B cell (primary cell): ENCODE measurements at regions not wholly inside any gene's neighbourhood (a gene's known extent, or its start where the extent isn't known, plus 50 kb on each side); places are given as distances from the start of the nearest gene placed in this dataset.
"Not testable (repeated sequence)": the region's sequence is repeated elsewhere in the genome, so short reads cannot be mapped to it uniquely, and the experiment has no call there.

Source experiments
- ATAC-seq: fragments of 200-7000 bp; cut with Tn5 transposase; one replicate; pipeline ENCODE4 v1.10.0; 2021; ENCODE audit warnings: low read depth, mild to moderate bottlenecking, moderate number of reproducible peaks, moderate library complexity
- CTCF ChIA-PET: fragments of 350-600 bp; sonication (Branson Sonifier 250); formaldehyde crosslinking; loops from one replicate; lab custom pipeline; 2021; ENCODE audit warnings: antibody characterized with exemption, inconsistent platforms; lab: Charles Lee
- POLR2A ChIA-PET: fragments of 350-600 bp; sonication (Branson Sonifier 250); formaldehyde crosslinking; loops from one replicate; lab custom pipeline; 2021; ENCODE audit warnings: antibody characterized with exemption; lab: Charles Lee
- DNase-seq: peaks from one replicate; pipeline ENCODE4 v3.0.0; 2013
- H2AFZ ChIP-seq: 2 replicates; pipeline ENCODE4 v1.6.1; 2012; ENCODE audit warnings: mild to moderate bottlenecking, low read depth, low read length; ENCODE audit not compliant: insufficient read depth, poor library complexity, severe bottlenecking
- H3K27ac ChIP-seq, 2 donors: 1 replicate in 1 of 2; 2 replicates in 1 of 2; pipeline ENCODE4 v1.5.1; 2012 to 2013; ENCODE audit warnings: low read length in 2 of 2, mild to moderate bottlenecking in 2 of 2, moderate library complexity in 1 of 2
- H3K27me3 ChIP-seq, 4 experiments: fragments of 200-600 bp in 1 of 4; sonication (generic) in 1 of 4; replicated peaks in 1 of 4; 1 replicate in 2 of 4; 2 replicates in 2 of 4; pipeline versions ENCODE4 v1.6.1 to v1.7.0; 2013 to 2016; ENCODE audit warnings: low read length in 3 of 4, mild to moderate bottlenecking in 2 of 4, mixed read lengths in 1 of 4, moderate library complexity in 1 of 4; ENCODE audit not compliant: insufficient read depth in 4 of 4, control insufficient read depth in 3 of 4; ENCODE audit errors: control extremely low read depth in 1 of 4
- H3K36me3 ChIP-seq, 2 experiments: replicated peaks in 1 of 2; 1 replicate in 1 of 2; 2 replicates in 1 of 2; pipeline versions ENCODE4 v1.6.1 to v1.7.1; 2013; ENCODE audit warnings: low read length in 1 of 2; ENCODE audit not compliant: insufficient read depth in 2 of 2, control insufficient read depth in 1 of 2; ENCODE audit errors: control extremely low read depth in 1 of 2, extremely low read depth in 1 of 2
- H3K4me1 ChIP-seq, 2 donors: fragments of 200-600 bp in 1 of 2; sonication (generic) in 1 of 2; 1 replicate in 1 of 2; 2 replicates in 1 of 2; pipeline versions ENCODE4 v1.5.1 to v1.6.1; 2013 to 2017; ENCODE audit warnings: low read length in 2 of 2; ENCODE audit not compliant: control insufficient read depth in 2 of 2, insufficient read depth in 2 of 2
- H3K4me2 ChIP-seq: replicated peaks from 2 replicates; pipeline ENCODE3; 2012; ENCODE audit warnings: mild to moderate bottlenecking, low read depth, low read length; ENCODE audit not compliant: poor library complexity, severe bottlenecking
- H3K4me3 ChIP-seq, 5 experiments: fragments of 200-600 bp in 1 of 5; sonication (generic) in 1 of 5; 1 replicate in 3 of 5; 2 replicates in 2 of 5; pipeline versions ENCODE4 v1.5.1 to v1.7.0; 2011 to 2016; ENCODE audit warnings: low read length in 4 of 5, mild to moderate bottlenecking in 4 of 5, low read depth in 2 of 5, control low read depth in 1 of 5, moderate library complexity in 1 of 5; ENCODE audit not compliant: insufficient read depth in 1 of 5; ENCODE audit errors: control extremely low read depth in 1 of 5, extremely low read depth in 1 of 5
- H3K79me2 ChIP-seq: fragments of 200-600 bp; sonication (generic); one replicate; pipeline ENCODE4 v1.6.0; 2016; ENCODE audit warnings: low read length; ENCODE audit not compliant: control insufficient read depth, insufficient read depth
- H3K9ac ChIP-seq: fragments of 200-600 bp; sonication (generic); 2 replicates; pipeline ENCODE4 v1.6.1; 2017; ENCODE audit warnings: mild to moderate bottlenecking, low read length, moderate library complexity
- H3K9me3 ChIP-seq, 3 donors: one replicate each; pipeline versions ENCODE4 v1.6.1 to v1.7.1; 2013; ENCODE audit warnings: low read length in 2 of 3; ENCODE audit not compliant: control insufficient read depth in 2 of 3, insufficient read depth in 1 of 3; ENCODE audit errors: control extremely low read depth in 1 of 3
- H4K20me1 ChIP-seq: 2 replicates; pipeline ENCODE4 v1.6.0; 2012; ENCODE audit warnings: mild to moderate bottlenecking, low read length; ENCODE audit not compliant: insufficient read depth, control insufficient read depth, poor library complexity, severe bottlenecking
- H3K27ac Mint-ChIP-seq: one replicate; pipeline ENCODE4 v1.8.0; 2021; ENCODE audit warnings: mixed read lengths
- H3K27me3 Mint-ChIP-seq: one replicate; pipeline ENCODE4 v1.8.0; 2021; ENCODE audit warnings: mixed read lengths
- H3K4me1 Mint-ChIP-seq: one replicate; pipeline ENCODE4 v1.8.0; 2021; ENCODE audit warnings: mixed read lengths
- H3K4me3 Mint-ChIP-seq: one replicate; pipeline ENCODE4 v1.8.0; 2021; ENCODE audit warnings: mixed read lengths
- H3K9me3 Mint-ChIP-seq: one replicate; pipeline ENCODE4 v1.8.0; 2022; ENCODE audit warnings: mixed read lengths; ENCODE audit not compliant: insufficient read depth
- EZH2 ChIP-seq: IDR thresholded peaks from 2 replicates; pipeline ENCODE4 v1.6.1; 2012; ENCODE audit warnings: borderline replicate concordance, low read depth, mild to moderate bottlenecking, moderate library complexity, low read length; ENCODE audit not compliant: insufficient read depth, poor library complexity, severe bottlenecking
- WGBS: methylation state at CpG from one replicate; pipeline ENCODE4 v1.1.5; 2013; ENCODE audit warnings: missing lambda C conversion rate; ENCODE audit not compliant: insufficient coverage; 5-methylcytosine and 5-hydroxymethylcytosine counted together
- intact Hi-C: fragments of 100-400 bp; cut with micrococcal nuclease; formaldehyde crosslinking; loops from one replicate; pipeline ENCODE4 v1.10.0; 2022
- TF ChIP-seq, protein P1 (sequence below): fragments of 200-600 bp; IDR thresholded peaks from one replicate; pipeline ENCODE4 v1.8.0; 2022; ENCODE audit warnings: antibody characterized with exemption, mild to moderate bottlenecking

DNA sequence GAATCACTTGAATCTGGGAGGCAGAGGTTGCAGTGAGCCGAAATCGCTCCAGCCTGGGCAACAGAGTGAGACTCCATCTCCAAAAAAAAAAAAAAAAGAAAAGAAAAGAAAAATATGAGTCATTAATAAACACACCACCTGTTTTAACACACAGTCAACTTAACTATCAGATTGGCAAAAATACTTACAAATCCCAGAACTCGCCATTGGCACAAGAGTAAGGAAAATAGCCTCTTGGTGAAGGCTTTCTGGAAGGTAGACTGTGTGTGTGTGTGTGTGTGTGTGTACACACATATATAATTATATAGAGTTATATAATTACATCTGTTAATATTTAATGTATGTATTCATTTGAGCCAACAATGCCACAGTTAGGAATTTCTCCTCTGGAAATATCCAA is 63.7 kb upstream of the UXS1 start:
- no peak overlapping the region for H2AFZ ChIP-seq
- H3K4me1 Mint-ChIP-seq = peaks cover 2% of the 10 kb centered on the region
- TF ChIP-seq, protein P1, sequence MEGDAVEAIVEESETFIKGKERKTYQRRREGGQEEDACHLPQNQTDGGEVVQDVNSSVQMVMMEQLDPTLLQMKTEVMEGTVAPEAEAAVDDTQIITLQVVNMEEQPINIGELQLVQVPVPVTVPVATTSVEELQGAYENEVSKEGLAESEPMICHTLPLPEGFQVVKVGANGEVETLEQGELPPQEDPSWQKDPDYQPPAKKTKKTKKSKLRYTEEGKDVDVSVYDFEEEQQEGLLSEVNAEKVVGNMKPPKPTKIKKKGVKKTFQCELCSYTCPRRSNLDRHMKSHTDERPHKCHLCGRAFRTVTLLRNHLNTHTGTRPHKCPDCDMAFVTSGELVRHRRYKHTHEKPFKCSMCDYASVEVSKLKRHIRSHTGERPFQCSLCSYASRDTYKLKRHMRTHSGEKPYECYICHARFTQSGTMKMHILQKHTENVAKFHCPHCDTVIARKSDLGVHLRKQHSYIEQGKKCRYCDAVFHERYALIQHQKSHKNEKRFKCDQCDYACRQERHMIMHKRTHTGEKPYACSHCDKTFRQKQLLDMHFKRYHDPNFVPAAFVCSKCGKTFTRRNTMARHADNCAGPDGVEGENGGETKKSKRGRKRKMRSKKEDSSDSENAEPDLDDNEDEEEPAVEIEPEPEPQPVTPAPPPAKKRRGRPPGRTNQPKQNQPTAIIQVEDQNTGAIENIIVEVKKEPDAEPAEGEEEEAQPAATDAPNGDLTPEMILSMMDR = no peak
- TF ChIP-seq EZH2 = no peak
- WGBS = no CpG with 5 or more reads among the region's 3 CpGs
- no peaks in the 10 kb centered on the region for H3K4me1 ChIP-seq
- ChIA-PET CTCF (no interaction called here), POLR2A (no interaction called here)
- H3K9me3 ChIP-seq = no peaks in the 10 kb centered on the region
- H3K27ac Mint-ChIP-seq = no peak overlapping the region
- no peak overlapping the region for H3K27ac ChIP-seq
- H3K4me3 Mint-ChIP-seq = no peak overlapping the region
- H3K27me3 Mint-ChIP-seq = peaks cover 9% of the 10 kb centered on the region
- no peak overlapping the region for H3K9ac ChIP-seq
- no peak for DNase-seq
- no peak overlapping the region for H3K4me2 ChIP-seq
- H3K4me3 ChIP-seq = no peak overlapping the region
- H3K79me2 ChIP-seq = no peaks in the 10 kb centered on the region
- no peaks in the 10 kb centered on the region for H3K9me3 Mint-ChIP-seq
- ATAC-seq = no peak
- peaks cover 0 to 2% (median 0%) of the 10 kb centered on the region in 4 experiments for H3K27me3 ChIP-seq
- H4K20me1 ChIP-seq = no peaks in the 10 kb centered on the region
- intact Hi-C loops = no loop called here
- no peaks in the 10 kb centered on the region for H3K36me3 ChIP-seq

GRCh38 chr2:106257135-106257534 is 63.0 kb upstream of the UXS1 start:
- no peaks in the 10 kb centered on the region for H3K4me1 Mint-ChIP-seq
- Histone ChIP-seq H3K27me3 (peaks cover 0 to 2% (median 0%) of the 10 kb centered on the region in 4 experiments), H3K79me2 (no peaks in the 10 kb centered on the region), H3K9ac (no peak overlapping the region), H3K36me3 (no peaks in the 10 kb centered on the region), H3K27ac (no peak overlapping the region), H4K20me1 (no peaks in the 10 kb centered on the region), H2AFZ (no peak overlapping the region), H3K4me1 (no peaks in the 10 kb centered on the region), H3K4me3 (no peak overlapping the region), H3K4me2 (no peak overlapping the region), H3K9me3 (no peaks in the 10 kb centered on the region)
- ATAC-seq (no peak), DNase-seq (no peak)
- ChIA-PET CTCF (no interaction called here), POLR2A (no interaction called here)
- WGBS = no CpG with 5 or more reads among the region's 5 CpGs
- no peaks in the 10 kb centered on the region for H3K9me3 Mint-ChIP-seq
- peaks cover 8% of the 10 kb centered on the region for H3K27me3 Mint-ChIP-seq
- TF ChIP-seq, protein P1 = no peak
- TF ChIP-seq EZH2 = no peak
- no peak overlapping the region for H3K27ac Mint-ChIP-seq
- H3K4me3 Mint-ChIP-seq = no peak overlapping the region
- intact Hi-C loops = no loop called here

GRCh38 chr2:106249157-106249828 is 55.2 kb upstream of the UXS1 start:
- ATAC-seq, H3K9ac ChIP-seq, H3K27ac ChIP-seq, H3K27me3 ChIP-seq, H3K79me2 ChIP-seq, H2AFZ ChIP-seq, H3K4me1 Mint-ChIP-seq, H3K4me2 ChIP-seq, H3K9me3 ChIP-seq, H3K9me3 Mint-ChIP-seq, intact Hi-C loops, DNase-seq, H3K4me3 Mint-ChIP-seq, H3K36me3 ChIP-seq, H3K27ac Mint-ChIP-seq, H3K4me1 ChIP-seq, H3K27me3 Mint-ChIP-seq, POLR2A ChIA-PET, CTCF ChIA-PET, H3K4me3 ChIP-seq, H4K20me1 ChIP-seq: not testable (repeated sequence)
- WGBS = no CpG with 5 or more reads among the region's 3 CpGs
